ENCODE measurements at regions not wholly inside any gene's neighbourhood (a gene's known extent, or its start where the extent isn't known, plus 50 kb on each side); places are given as distances from the start of the nearest gene placed in this dataset.
A peak's percentile ranks its signal among the peaks of the same experiment; 100 is the strongest.

DNA sequence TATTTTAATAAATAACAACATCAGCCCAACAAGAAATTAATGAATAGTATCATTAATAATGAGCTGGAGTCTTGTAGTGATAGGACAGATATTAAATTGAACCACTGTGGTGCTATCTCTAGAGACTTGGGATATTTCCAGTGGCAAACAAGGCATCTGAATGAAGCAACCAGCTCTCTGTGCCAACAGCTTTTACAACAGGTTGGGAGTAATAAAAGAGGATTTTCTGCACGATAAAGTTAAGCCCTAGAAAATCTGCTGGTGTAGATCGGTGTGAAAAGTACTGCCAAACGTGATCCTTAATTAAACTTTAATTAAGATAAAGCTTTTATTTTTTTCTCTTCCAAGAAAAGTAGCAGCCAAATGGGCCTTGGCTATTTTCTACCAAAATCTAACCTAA lies 385.5 kb downstream of the NR4A2 start:
- H3K4me3 ChIP-seq (ENCODE audit: low read depth, low read length) = no peak overlapping the region
- no peak for DNase-seq (ENCODE audit: low read depth)
- TF ChIP-seq, protein P1, sequence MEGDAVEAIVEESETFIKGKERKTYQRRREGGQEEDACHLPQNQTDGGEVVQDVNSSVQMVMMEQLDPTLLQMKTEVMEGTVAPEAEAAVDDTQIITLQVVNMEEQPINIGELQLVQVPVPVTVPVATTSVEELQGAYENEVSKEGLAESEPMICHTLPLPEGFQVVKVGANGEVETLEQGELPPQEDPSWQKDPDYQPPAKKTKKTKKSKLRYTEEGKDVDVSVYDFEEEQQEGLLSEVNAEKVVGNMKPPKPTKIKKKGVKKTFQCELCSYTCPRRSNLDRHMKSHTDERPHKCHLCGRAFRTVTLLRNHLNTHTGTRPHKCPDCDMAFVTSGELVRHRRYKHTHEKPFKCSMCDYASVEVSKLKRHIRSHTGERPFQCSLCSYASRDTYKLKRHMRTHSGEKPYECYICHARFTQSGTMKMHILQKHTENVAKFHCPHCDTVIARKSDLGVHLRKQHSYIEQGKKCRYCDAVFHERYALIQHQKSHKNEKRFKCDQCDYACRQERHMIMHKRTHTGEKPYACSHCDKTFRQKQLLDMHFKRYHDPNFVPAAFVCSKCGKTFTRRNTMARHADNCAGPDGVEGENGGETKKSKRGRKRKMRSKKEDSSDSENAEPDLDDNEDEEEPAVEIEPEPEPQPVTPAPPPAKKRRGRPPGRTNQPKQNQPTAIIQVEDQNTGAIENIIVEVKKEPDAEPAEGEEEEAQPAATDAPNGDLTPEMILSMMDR (IDR thresholded peaks at IDR 0.05; ENCODE audit: insufficient read depth, low read length) = no peak

DNA sequence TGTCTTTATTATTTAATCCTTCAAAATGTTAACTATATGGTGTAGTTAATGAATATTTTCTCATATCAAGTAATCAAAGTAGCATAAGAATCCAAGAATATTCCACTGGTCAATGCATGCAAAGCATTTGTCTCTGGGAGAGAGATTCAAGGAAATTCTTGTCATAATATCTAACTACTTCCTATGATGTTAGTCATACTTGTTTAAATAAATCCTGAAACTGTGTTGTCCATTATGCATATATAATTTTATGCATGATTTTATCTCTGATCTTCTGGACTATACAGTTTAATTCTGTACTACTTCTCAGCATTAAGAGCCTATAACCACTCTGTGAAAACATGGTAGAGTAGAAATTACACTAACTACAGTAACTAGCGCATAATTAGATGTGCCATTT lies 388.3 kb downstream of the NR4A2 start:
- H3K4me3 ChIP-seq (ENCODE audit: low read depth, low read length) = no peak overlapping the region
- no peak for DNase-seq (ENCODE audit: low read depth)
- TF ChIP-seq, protein P1 (IDR thresholded peaks at IDR 0.05; ENCODE audit: insufficient read depth, low read length) = no peak

DNA sequence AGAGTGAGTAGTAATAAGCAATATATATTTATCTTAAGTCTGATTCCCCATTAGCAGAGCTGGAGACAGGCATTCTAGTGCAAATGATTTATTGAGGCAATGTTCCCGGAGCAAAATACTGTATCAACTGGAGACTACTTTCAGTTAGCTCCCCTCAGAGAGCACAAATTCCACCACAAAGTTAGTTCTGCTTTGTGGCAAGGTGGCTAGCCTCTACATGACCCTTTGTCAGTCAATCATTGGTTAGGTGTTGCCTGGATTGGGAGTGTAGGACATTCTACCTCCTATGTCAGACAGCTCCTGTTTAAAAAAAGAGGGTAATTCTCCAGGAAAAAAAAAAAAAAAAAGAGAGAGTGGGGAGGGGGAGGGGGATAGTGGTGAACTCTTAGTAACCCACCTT lies 402.2 kb downstream of the NR4A2 start:
- DNase-seq (ENCODE audit: low read depth) = no peak
- TF ChIP-seq, protein P1 (IDR thresholded peaks at IDR 0.05; ENCODE audit: insufficient read depth, low read length) = no peak
- no peak overlapping the region for H3K4me3 ChIP-seq (ENCODE audit: low read depth, low read length)

DNA sequence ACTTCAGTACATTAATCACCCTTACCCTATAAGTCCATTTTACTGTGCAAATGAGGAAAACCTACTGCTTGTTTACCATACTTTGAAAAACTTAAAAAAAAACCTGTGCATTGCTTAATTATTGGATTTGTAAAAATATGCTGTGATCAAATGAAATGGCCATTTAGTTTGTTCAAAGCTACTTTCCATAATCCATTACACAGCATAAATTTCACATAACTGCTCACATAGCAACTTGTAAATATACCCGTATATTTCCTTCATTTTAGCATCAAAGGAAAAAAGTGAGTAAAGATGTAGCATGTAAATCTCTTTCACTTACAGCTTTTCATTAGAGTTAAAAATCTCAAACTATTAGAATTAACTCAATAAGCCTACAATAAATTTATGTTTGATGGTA lies 415.1 kb downstream of the NR4A2 start:
- TF ChIP-seq, protein P1 (IDR thresholded peaks at IDR 0.05; ENCODE audit: insufficient read depth, low read length) = no peak
- no peak overlapping the region for H3K4me3 ChIP-seq (ENCODE audit: low read depth, low read length)
- DNase-seq (ENCODE audit: low read depth) = no peak

DNA sequence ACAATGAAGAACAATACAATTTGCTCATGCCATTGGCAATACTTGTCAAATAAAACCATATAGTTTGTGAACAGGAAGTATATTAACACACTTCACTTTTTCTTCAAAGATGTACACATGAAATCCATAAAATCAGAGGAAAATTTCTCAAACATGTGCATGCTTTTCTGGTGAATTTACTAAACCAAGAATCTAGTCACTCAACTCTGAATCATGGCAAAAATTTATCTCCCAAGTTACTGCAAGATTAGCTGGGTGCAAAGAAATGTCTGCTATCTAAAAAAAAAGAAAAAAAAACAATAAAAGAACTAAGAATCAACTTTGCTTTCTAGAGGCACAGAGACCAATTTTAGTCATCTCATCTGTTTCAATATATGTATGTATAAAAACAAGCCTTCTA lies 419.2 kb downstream of the NR4A2 start:
- DNase-seq (ENCODE audit: low read depth) = peak; percentile 5

DNA sequence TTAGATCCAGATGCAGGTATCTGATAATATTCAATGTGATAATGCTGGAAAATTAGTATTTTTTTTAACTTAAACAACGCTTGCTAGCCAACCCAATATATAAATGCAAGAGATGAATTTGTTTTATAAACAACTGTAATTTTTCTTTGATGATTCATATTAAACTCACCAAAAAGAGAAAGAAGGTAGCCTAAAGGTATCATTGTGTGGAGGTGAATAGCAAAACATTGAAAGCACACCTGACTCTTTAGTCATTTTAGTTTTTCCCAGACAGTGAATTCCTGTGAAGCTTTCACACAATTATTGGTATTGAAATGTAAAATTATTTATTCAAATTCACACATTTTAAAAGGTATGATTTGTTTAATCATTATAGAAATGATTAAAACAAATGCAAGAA lies 424.0 kb downstream of the NR4A2 start:
- TF ChIP-seq, protein P1 (IDR thresholded peaks at IDR 0.05; ENCODE audit: insufficient read depth, low read length) = no peak
- no peak for DNase-seq (ENCODE audit: low read depth)
- H3K4me3 ChIP-seq (ENCODE audit: low read depth, low read length) = no peak overlapping the region

More for the DNA sequence above, 419.2 kb downstream of the NR4A2 start:
- TF ChIP-seq, protein P1 (IDR thresholded peaks at IDR 0.05; ENCODE audit: insufficient read depth, low read length) = no peak
- H3K4me3 ChIP-seq (ENCODE audit: low read depth, low read length) = no peak overlapping the region

DNA sequence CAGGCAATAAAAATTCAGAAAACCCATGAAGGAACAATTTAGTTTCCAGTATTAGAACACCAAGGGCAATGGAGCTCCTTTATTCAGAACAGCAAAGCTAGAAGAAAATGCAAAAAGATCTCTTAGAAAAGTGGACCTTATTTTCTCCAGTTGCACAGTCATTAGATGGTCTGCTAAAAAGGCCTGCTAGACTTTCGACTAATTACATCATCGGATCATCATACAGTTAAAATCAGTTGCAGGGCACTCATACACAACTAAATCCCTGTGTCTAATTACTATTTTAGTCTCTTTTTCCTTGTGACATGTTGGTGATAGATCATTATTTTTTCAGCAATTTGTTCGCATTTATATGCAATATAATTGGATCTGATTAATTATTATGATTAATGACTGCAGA lies 425.3 kb downstream of the NR4A2 start:
- TF ChIP-seq, protein P1 (IDR thresholded peaks at IDR 0.05; ENCODE audit: insufficient read depth, low read length) = no peak
- DNase-seq (ENCODE audit: low read depth) = no peak
- no peak overlapping the region for H3K4me3 ChIP-seq (ENCODE audit: low read depth, low read length)
